Mesenteric fat pad (tissue), 1 donor: ENCODE measurements at regions not wholly inside any gene's neighbourhood (a gene's known extent, or its start where the extent isn't known, plus 50 kb on each side); places are given as distances from the start of the nearest gene placed in this dataset.

Experiments used
- DNase-seq: peaks from one replicate; pipeline ENCODE4 v3.0.0-alpha.2; 2020; ENCODE audit warnings: low spot score
- donor health status: DM: yes; HTN: yes; CAD: no.

GRCh38 chr5:107265193-107265592 lies 405.5 kb downstream of the EFNA5 start:
- no peak for DNase-seq

- DNase-seq = no peak
These were observed 407.2 kb downstream of the EFNA5 start for GRCh38 chr5:107263387-107264018.

DNA sequence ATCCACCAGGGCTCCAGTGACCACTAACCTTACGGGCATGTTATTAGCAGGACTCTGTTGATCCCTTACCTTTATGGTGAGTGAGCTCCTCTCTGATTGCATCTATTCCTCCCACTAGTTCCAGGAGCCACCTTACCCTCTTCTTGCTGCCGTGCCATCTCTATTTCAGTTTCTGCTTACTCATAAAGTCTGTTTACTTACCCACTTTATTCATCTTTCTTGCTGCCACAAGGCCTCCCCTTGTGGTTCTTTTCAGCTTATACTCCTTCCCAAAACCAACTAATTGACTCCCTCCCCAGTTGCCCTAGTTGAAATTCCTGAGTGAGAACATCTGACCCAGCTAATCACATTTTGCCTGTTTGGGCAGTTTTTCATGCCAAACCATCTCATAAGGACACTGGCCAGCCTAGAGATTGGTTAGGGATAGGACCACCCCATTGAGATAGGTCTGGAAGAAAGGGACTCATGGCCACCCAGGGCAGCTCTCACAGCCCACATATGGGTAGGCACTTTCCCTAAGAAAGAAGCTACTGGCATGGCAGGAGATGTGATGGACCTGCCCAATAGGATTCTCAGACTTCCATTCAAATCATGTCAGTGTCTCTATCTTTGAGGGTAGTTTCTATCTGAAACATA lies 412.7 kb downstream of the EFNA5 start:
- no peak for DNase-seq

- no peak for DNase-seq
These were observed 415.9 kb downstream of the EFNA5 start for GRCh38 chr5:107254902-107255234.

- DNase-seq = no peak
These were observed 416.4 kb downstream of the EFNA5 start for GRCh38 chr5:107254214-107254901.

- no peak for DNase-seq
These were observed 417.5 kb downstream of the EFNA5 start for GRCh38 chr5:107253246-107253645.

DNA sequence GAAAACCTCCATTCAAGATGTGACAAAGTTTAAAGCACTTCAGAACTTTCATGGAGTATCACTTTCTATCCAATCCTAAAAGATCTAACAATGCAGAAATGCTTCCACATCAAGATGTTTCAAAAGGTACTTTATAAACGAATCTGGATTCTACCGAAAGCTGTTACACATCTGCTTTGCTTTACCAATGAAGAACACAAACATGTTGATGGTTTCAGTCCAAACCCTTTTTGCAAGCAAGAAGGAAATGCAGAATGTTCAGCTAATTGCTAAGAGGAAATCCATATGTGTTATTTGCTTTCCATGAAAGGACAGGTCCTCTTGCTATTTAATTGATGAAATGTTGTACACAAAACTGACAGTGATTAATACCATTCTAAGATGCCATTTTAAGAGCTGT lies 419.6 kb downstream of the EFNA5 start:
- DNase-seq = no peak

DNA sequence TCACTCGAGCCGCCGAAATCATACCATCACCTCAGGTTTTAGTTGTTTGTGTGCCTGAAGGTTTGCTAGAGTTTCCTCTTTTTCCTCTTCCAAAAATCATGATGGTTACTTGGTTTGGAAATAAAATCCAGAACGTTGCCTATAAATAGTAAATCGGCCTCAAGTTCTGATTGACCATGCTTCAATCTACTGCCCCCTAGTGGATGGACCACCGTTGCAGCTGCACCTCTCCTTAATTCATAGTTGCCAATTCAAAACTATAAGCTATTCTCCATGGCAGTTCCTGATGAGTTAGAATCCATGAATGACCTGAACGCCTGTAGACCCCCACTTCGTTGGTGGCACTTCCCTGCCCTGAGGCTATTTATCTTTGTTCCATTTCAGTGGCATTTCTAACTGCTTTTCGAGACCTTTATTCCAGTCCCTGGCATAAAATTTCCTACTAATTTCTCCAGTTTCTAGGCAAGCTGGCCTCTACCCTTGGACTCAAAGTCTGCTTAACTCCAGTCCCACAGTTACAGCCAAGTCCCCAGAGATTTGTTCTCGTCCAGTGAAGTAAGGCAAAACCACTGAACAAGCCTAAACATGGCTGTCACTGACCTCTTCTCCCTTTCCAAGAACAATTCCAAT lies 422.6 kb downstream of the EFNA5 start:
- DNase-seq = no peak

DNA sequence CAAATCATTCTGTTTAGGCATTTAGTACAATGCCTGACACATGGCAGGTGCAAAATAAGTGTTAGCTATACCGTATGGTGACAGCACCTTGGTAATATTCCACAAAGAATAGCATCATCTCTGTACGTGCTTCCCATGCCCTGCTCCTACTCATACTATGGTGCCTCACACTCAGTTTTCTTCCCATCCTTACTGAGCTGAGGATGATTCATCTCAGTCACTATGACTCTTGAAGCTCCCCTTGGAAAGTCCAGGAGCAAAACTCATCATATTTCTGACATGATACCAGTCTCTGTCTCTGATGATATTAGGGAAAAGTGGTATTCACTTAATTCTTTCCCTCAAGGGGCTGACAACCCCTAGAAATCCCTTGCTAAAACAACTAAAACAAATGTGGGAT lies 423.3 kb downstream of the EFNA5 start:
- DNase-seq = no peak

- DNase-seq = no peak
These were observed 427.5 kb downstream of the EFNA5 start for GRCh38 chr5:107243220-107243579.

GRCh38 chr5:107242411-107243219 lies 428.1 kb downstream of the EFNA5 start:
- no peak for DNase-seq

DNA sequence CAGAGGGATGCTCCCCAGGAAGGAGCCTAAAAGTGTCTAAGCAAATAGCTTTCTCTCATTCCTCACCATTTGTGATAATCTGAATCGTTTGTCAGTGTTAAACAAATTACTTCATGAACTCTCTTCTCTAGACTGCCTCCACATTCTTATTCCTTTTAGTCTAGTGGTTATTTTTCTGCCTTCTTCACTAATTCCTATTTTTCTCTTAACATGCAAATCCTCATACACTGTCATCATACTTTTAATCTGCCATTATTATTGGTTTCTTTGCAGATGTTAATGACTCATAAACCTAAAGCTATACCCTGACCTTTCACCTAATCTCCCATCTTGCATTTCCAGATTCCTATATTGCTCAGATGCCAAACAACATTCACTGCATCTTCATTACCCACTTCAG lies 428.9 kb downstream of the EFNA5 start:
- no peak for DNase-seq

GRCh38 chr5:107235167-107235566 lies 435.6 kb downstream of the EFNA5 start:
- DNase-seq = no peak

- DNase-seq = no peak
These were observed 437.9 kb downstream of the EFNA5 start for GRCh38 chr5:107232788-107233187.

GRCh38 chr5:107232293-107232692 lies 438.4 kb downstream of the EFNA5 start:
- no peak for DNase-seq

DNA sequence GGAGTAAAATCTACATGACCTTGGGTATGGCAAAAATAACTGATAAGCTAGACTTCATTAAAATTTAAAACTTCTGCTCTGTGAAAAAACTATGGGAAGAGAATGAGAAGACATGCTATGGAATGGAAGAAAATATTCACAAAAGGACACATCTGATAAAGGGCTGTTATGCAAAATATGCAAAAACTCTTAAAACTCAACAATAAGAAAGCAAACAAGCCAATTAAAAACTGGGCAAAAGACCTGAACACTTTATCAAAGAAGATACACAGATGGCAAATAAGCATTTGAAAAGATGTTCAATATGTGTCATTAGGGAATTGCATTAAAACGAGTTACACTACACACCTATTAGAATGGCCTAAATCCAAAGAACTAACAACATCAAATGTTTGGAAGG lies 439.5 kb downstream of the EFNA5 start:
- no peak for DNase-seq

GRCh38 chr5:107230367-107230766 lies 440.4 kb downstream of the EFNA5 start:
- DNase-seq = no peak

DNA sequence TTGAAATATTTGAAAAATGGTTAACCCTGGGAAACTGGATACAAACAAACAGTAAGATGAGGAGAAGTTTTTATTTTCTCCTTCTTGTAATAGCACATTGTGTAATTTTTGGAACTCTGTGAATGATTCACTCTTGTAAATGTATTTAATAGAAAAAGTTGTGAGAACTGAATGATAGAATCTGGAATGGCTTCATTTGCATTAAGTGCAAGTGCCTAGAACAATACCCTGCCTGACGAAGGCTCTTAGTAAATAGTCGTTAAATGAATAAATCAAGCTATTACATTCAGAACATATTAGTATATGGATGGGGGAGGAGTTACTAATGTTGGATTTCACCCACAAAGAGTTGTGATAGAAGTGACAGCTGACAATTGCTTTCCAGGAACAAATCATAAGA lies 442.5 kb downstream of the EFNA5 start:
- no peak for DNase-seq

DNA sequence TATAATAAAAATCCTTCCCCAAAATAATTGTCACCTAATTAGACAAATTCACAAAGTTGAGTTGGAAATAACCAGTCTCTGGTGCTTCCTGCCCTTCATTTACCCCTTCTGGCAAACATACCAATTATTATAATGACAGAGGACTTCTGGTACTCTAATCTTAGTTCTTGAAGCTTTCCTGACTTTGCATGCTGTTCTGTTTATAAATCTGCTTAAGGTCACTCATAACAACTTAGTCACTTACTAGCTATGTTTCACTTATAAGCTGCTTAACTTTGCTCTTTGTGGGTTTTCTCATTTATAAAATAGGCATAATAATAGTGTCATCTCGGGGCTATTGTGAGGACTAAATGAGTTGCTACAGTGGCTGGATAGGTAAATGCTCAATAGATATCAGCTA lies 446.5 kb downstream of the EFNA5 start:
- no peak for DNase-seq

DNA sequence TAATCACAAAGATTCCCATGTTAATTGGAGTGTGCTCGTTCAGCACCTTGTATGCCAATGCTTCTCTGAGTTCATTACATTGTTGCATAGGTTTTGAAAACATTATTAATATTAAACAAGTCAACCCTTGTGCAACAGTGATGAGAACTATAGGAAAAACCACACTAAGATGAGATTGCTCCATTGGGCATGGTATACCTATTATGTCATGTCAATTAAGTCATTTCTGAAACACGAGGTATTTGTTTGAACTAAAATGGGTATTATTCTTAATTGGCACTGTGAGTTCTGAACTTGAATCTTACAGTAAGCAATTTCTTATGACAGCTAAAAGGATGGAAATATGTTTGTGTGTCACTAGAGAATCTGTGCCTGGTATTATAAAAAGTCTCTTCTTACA lies 447.7 kb downstream of the EFNA5 start:
- no peak for DNase-seq

- no peak for DNase-seq
These were observed 450.7 kb downstream of the EFNA5 start for GRCh38 chr5:107219993-107220392.
